ENCODE measurements at regions not wholly inside any gene's neighbourhood (a gene's known extent, or its start where the extent isn't known, plus 50 kb on each side); places are given as distances from the start of the nearest gene placed in this dataset.

- DNase-seq: no peak
These were observed 184.2 kb upstream of the FOXN3 start for GRCh38 chr14:89600950-89601826.

GRCh38 chr14:89600029-89600428 lies 183.0 kb upstream of the FOXN3 start:
- DNase-seq: no peak

- DNase-seq: peak; percentile 44
These were observed 181.6 kb upstream of the FOXN3 start for GRCh38 chr14:89598548-89599186.

- DNase-seq: no peak
These were observed 175.9 kb upstream of the FOXN3 start for GRCh38 chr14:89592961-89593360.

GRCh38 chr14:89589400-89590118 lies 172.5 kb upstream of the FOXN3 start:
- no peak for DNase-seq

- DNase-seq: no peak
These were observed 171.8 kb upstream of the FOXN3 start for GRCh38 chr14:89588840-89589296.

- no peak for DNase-seq
These were observed 171.0 kb upstream of the FOXN3 start for GRCh38 chr14:89588016-89588415.

GRCh38 chr14:89587136-89587420 lies 170.0 kb upstream of the FOXN3 start:
- no peak for DNase-seq

GRCh38 chr14:89586258-89587135 lies 169.5 kb upstream of the FOXN3 start:
- DNase-seq: no peak

- no peak for DNase-seq
These were observed 161.1 kb upstream of the FOXN3 start for GRCh38 chr14:89578156-89578555.

- peak; percentile 70 for DNase-seq
These were observed 159.9 kb upstream of the FOXN3 start for GRCh38 chr14:89576960-89577359.

GRCh38 chr14:89576145-89576927 lies 159.3 kb upstream of the FOXN3 start:
- DNase-seq: no peak

GRCh38 chr14:89575386-89576061 lies 158.5 kb upstream of the FOXN3 start:
- no peak for DNase-seq

GRCh38 chr14:89574420-89574819 lies 157.4 kb upstream of the FOXN3 start:
- peak; percentile 29 for DNase-seq

- DNase-seq: no peak
These were observed 156.3 kb upstream of the FOXN3 start for GRCh38 chr14:89573399-89573657.

- DNase-seq: no peak
These were observed 155.8 kb upstream of the FOXN3 start for GRCh38 chr14:89572596-89573398.

- no peak for DNase-seq
These were observed 154.5 kb upstream of the FOXN3 start for GRCh38 chr14:89571491-89571890.

GRCh38 chr14:89566644-89567415 lies 149.8 kb upstream of the FOXN3 start:
- DNase-seq: no peak

GRCh38 chr14:89566180-89566579 lies 149.1 kb upstream of the FOXN3 start:
- no peak for DNase-seq

GRCh38 chr14:89565607-89566006 lies 148.6 kb upstream of the FOXN3 start:
- no peak for DNase-seq

Measured in hematopoietic multipotent progenitor cell treated with erythropoietin and hydrocortisone succinate and interleukin-3 and kit ligand, for 8 days (in vitro differentiated cells).